GM12878 (cell line): ENCODE measurements at regions not wholly inside any gene's neighbourhood (a gene's known extent, or its start where the extent isn't known, plus 50 kb on each side); places are given as distances from the start of the nearest gene placed in this dataset.

Experiments
- ATAC-seq: fragments of 200-7000 bp; cut with Tn5 transposase; 3 replicates; pipeline ENCODE4 v1.9.1; 2020; ENCODE audit warnings: mild to moderate bottlenecking, moderate library complexity
- BruUV-seq: library from RNA; stranded (reverse); fragments of 400-500 nt; replicated peaks from 2 replicates; lab custom pipeline; 2021; lab: Mats Ljungman, UMichigan
- CTCF ChIA-PET: fragments of 300-600 bp; sonication (Branson Sonifier 250); formaldehyde crosslinking; extraction: SDS; loops from one replicate; lab custom pipeline; 2021; ENCODE audit warnings: inconsistent platforms; lab: Yijun Ruan, JAX
- POLR2A ChIA-PET: fragments of 350-600 bp; formaldehyde crosslinking; extraction: SDS; loops from one replicate; lab custom pipeline; 2021; ENCODE audit warnings: inconsistent platforms; lab: Charles Lee
- RAD21 ChIA-PET: fragments of 300-600 bp; sonication (Branson Sonifier 250); formaldehyde crosslinking; loops from one replicate; lab custom pipeline; 2023; ENCODE audit warnings: antibody characterized with exemption; ENCODE audit not compliant: unreplicated experiment; lab: Charles Lee
- SMC1A ChIA-PET: fragments of 300-600 bp; sonication (Branson Sonifier 250); formaldehyde crosslinking; loops from one replicate; lab custom pipeline; 2023; ENCODE audit not compliant: unreplicated experiment, uncharacterized antibody; lab: Charles Lee
- DNase-seq: peaks from one replicate; pipeline ENCODE4 v3.0.0-alpha.2; 2011; ENCODE audit warnings: low read depth, low spot score
- FAIRE-seq: peaks from 3 replicates; lab custom pipeline; 2011; peaks lifted over from hg19 to GRCh38; lab: Jason Lieb, UNC
- H2AFZ ChIP-seq: 2 replicates; pipeline ENCODE4 v1.6.0; 2011; ENCODE audit warnings: low read depth, low read length, control low read depth; ENCODE audit not compliant: control insufficient read depth
- H3K27ac ChIP-seq: 2 replicates; pipeline ENCODE4 v1.5.1; 2011; ENCODE audit warnings: control low read depth; ENCODE audit not compliant: control insufficient read depth, insufficient read depth
- H3K27me3 ChIP-seq, 2 experiments: replicated peaks in 1 of 2; 2 replicates each; pipeline versions ENCODE4 v1.6.0 to v1.6.1; 2011; ENCODE audit warnings: low read length in 1 of 2; ENCODE audit not compliant: control insufficient read depth in 2 of 2, insufficient read depth in 2 of 2
- H3K36me3 ChIP-seq, 2 experiments: 2 replicates each; pipeline ENCODE4 v1.5.1; 2011; ENCODE audit warnings: low read length in 1 of 2; ENCODE audit not compliant: control insufficient read depth in 2 of 2, insufficient read depth in 2 of 2
- H3K4me1 ChIP-seq: 2 replicates; pipeline ENCODE4 v1.6.1; 2011; ENCODE audit warnings: mild to moderate bottlenecking, low read length, moderate library complexity, mixed read lengths; ENCODE audit not compliant: control insufficient read depth, insufficient read depth
- H3K4me2 ChIP-seq: 2 replicates; pipeline ENCODE4 v1.6.0; 2011; ENCODE audit warnings: control low read depth; ENCODE audit not compliant: control insufficient read depth, insufficient read depth
- H3K4me3 ChIP-seq: fragments of 200-600 bp; sonication (generic); 2 replicates; pipeline ENCODE4 v1.5.1; 2016
- H3K79me2 ChIP-seq: 2 replicates; pipeline ENCODE4 v1.6.0; 2011; ENCODE audit warnings: low read length; ENCODE audit not compliant: control insufficient read depth, insufficient read depth
- H3K9ac ChIP-seq: 2 replicates; pipeline ENCODE4 v1.8.0; 2011; ENCODE audit warnings: low read length, control low read depth, mixed read lengths; ENCODE audit not compliant: control insufficient read depth, insufficient read depth
- H3K9me3 ChIP-seq: replicated peaks from 3 replicates; pipeline ENCODE4 v1.5.1; 2011; ENCODE audit warnings: mild to moderate bottlenecking, low read length; ENCODE audit not compliant: control insufficient read depth, insufficient read depth
- H4K20me1 ChIP-seq: 2 replicates; pipeline ENCODE4 v1.6.0; 2011; ENCODE audit not compliant: control insufficient read depth, insufficient read depth
- MTA3 ChIP-seq: IDR thresholded peaks from 2 replicates; pipeline ENCODE4 v1.6.1; 2012; ENCODE audit warnings: low read length, inconsistent platforms, borderline replicate concordance
- NKRF ChIP-seq: fragments of 450-650 bp; conservative IDR thresholded peaks from 2 replicates; pipeline ENCODE4 v1.6.1; 2017; ENCODE audit warnings: mild to moderate bottlenecking, moderate library complexity
- SMARCA5 ChIP-seq: fragments of 450-650 bp; IDR thresholded peaks from 2 replicates; pipeline ENCODE4 v1.6.1; 2017; ENCODE audit warnings: mild to moderate bottlenecking
- WGBS: methylation state at CpG from one replicate; pipeline ENCODE4 v1.1.6; 2016; ENCODE audit warnings: low lambda C conversion rate; ENCODE audit not compliant: insufficient replicate concordance, insufficient coverage; ENCODE audit errors: missing lambda C conversion rate; 5-methylcytosine and 5-hydroxymethylcytosine counted together
- in situ Hi-C: fragments of 300-500 bp; cut with MboI; formaldehyde crosslinking; loops from 9 replicates; pipeline ENCODE4 v1.14.3; 2018; ENCODE audit warnings: mixed read lengths
- intact Hi-C: fragments of 100-400 bp; cut with micrococcal nuclease; formaldehyde crosslinking; loops from one replicate; pipeline ENCODE4 v1.14.2; 2022; ENCODE audit not compliant: unreplicated experiment
- TF ChIP-seq, protein P1 (sequence below): fragments of 450-650 bp; IDR thresholded peaks from 2 replicates; pipeline ENCODE4 v1.6.1; 2017; ENCODE audit warnings: mild to moderate bottlenecking, moderate library complexity

DNA sequence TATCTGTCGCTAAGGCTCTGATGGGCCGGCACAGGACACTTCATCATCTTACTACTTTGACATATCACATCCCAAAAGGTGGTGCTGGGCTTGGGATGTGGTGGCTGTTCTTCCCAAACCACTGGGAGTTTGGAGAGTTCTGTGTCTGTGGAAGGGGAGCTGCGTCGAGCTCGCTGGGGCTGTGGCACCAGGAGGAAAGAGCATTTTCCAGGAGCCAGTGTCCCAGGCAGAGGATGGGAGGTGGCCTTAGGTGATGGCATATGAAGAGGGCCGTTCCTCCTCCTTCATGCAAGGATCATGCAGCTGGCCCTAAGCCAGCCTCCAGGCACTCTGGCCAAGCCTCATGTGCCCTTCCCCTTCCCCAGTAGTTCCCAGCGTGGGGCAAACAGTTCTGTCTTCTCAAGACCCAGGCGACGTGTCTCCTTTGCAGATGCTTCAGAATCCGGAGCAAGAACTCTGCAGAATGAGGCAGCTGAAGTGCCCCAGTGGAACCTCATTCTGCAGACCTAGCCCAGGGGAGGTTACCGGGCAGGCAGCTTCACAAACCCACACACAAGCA, 89.4 kb upstream of the TNRC6C start:
- CTCF ChIA-PET = interaction anchor here (1.1 to 4.1 kb wide), 8 partner anchors 9 to 144 kb away, joined by 3 to 21 read pairs (median 4); partner anchors contain the start of gene TNRC6C
- 0 out of 2 replicates have a peak, but pooled peaks have one; percentile 33 for TF ChIP-seq SMARCA5
- 0 out of 2 replicates have a peak, but pooled peaks have one; percentile 1 for TF ChIP-seq NKRF
- TF ChIP-seq MTA3 = 0 out of 2 replicates have a peak, but pooled peaks have one; percentile 1
- TF ChIP-seq, protein P1, sequence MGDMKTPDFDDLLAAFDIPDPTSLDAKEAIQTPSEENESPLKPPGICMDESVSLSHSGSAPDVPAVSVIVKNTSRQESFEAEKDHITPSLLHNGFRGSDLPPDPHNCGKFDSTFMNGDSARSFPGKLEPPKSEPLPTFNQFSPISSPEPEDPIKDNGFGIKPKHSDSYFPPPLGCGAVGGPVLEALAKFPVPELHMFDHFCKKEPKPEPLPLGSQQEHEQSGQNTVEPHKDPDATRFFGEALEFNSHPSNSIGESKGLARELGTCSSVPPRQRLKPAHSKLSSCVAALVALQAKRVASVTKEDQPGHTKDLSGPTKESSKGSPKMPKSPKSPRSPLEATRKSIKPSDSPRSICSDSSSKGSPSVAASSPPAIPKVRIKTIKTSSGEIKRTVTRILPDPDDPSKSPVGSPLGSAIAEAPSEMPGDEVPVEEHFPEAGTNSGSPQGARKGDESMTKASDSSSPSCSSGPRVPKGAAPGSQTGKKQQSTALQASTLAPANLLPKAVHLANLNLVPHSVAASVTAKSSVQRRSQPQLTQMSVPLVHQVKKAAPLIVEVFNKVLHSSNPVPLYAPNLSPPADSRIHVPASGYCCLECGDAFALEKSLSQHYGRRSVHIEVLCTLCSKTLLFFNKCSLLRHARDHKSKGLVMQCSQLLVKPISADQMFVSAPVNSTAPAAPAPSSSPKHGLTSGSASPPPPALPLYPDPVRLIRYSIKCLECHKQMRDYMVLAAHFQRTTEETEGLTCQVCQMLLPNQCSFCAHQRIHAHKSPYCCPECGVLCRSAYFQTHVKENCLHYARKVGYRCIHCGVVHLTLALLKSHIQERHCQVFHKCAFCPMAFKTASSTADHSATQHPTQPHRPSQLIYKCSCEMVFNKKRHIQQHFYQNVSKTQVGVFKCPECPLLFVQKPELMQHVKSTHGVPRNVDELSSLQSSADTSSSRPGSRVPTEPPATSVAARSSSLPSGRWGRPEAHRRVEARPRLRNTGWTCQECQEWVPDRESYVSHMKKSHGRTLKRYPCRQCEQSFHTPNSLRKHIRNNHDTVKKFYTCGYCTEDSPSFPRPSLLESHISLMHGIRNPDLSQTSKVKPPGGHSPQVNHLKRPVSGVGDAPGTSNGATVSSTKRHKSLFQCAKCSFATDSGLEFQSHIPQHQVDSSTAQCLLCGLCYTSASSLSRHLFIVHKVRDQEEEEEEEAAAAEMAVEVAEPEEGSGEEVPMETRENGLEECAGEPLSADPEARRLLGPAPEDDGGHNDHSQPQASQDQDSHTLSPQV = no peak
- intact Hi-C loops (loop anchor here (1.0 kb wide), 1 partner anchor 12 kb away; no protein-coding TSS in a partner anchor), in situ Hi-C loops (no loop called here)
- H2AFZ ChIP-seq = no peak overlapping the region
- no peak overlapping the region for H3K9ac ChIP-seq
- SMC1A ChIA-PET = interaction anchor here (0.5 to 3.4 kb wide), 14 partner anchors 9 to 248 kb away, joined by 3 to 39 read pairs (median 6); partner anchors contain the start of gene TNRC6C
- POLR2A ChIA-PET = interaction anchor here (0.5 to 2.0 kb wide), 10 partner anchors 9 to 151 kb away, joined by 3 to 21 read pairs (median 4); partner anchors contain the start of gene TNRC6C
- 43% methylated on average over 11 of the region's 11 CpGs for WGBS
- FAIRE-seq (no peak), DNase-seq (no peak), ATAC-seq (peak; percentile 46)
- H4K20me1 ChIP-seq = no peaks in the 10 kb centered on the region
- no peak overlapping the region for H3K4me3 ChIP-seq
- no peaks in the 10 kb centered on the region for H3K79me2 ChIP-seq
- H3K4me2 ChIP-seq = peak overlapping the region; percentile 90
- H3K36me3 ChIP-seq = no peaks in the 10 kb centered on the region
- H3K27ac ChIP-seq = no peak overlapping the region
- H3K9me3 ChIP-seq = no peaks in the 10 kb centered on the region
- peaks cover 22% of the 10 kb centered on the region for H3K4me1 ChIP-seq
- H3K27me3 ChIP-seq = peaks cover 0 to 4% of the 10 kb centered on the region in 2 experiments; a peak in 1 of 4 replicates
- RAD21 ChIA-PET = interaction anchor here (0.6 to 3.5 kb wide), 18 partner anchors 12 to 447 kb away, joined by 3 to 40 read pairs (median 6); partner anchors contain the start of gene TNRC6C
- BruUV-seq = no TSS peak
